ENCODE measurements at regions not wholly inside any gene's neighbourhood (a gene's known extent, or its start where the extent isn't known, plus 50 kb on each side); places are given as distances from the start of the nearest gene placed in this dataset.

- TF ChIP-seq NFIC (IDR thresholded peaks at IDR 0.05) (no peak), REST (IDR thresholded peaks at IDR 0.05; ENCODE audit: low read depth) (no peak), CEBPB (IDR thresholded peaks at IDR 0.05) (no peak), TEAD4 (IDR thresholded peaks at IDR 0.05) (no peak), ZBTB7A (IDR thresholded peaks at IDR 0.05; ENCODE audit: low read depth) (no peak), USF1 (IDR thresholded peaks at IDR 0.05) (no peak), EP300 (IDR thresholded peaks at IDR 0.05; ENCODE audit: borderline replicate concordance) (no peak), FOXM1 (IDR thresholded peaks at IDR 0.05; ENCODE audit: borderline replicate concordance, low read depth) (no peak), CREB1 (IDR thresholded peaks at IDR 0.05; ENCODE audit: low read depth) (no peak), TAF1 (IDR thresholded peaks at IDR 0.05; ENCODE audit: low read depth) (no peak), RAD21 (IDR thresholded peaks at IDR 0.05; ENCODE audit: low read depth) (no peak)
- TF ChIP-seq, protein P1, sequence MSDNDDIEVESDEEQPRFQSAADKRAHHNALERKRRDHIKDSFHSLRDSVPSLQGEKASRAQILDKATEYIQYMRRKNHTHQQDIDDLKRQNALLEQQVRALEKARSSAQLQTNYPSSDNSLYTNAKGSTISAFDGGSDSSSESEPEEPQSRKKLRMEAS (IDR thresholded peaks at IDR 0.05): no peak
Measured at GRCh38 chr2:184413671-184414229, 184.6 kb upstream of the ZNF804A start.

- TF ChIP-seq, protein P1 (IDR thresholded peaks at IDR 0.05): no peak
- TF ChIP-seq EGR1 (IDR thresholded peaks at IDR 0.05) (no peak), CREB1 (IDR thresholded peaks at IDR 0.05; ENCODE audit: low read depth) (no peak), ZBTB7A (IDR thresholded peaks at IDR 0.05; ENCODE audit: low read depth) (no peak)
Measured at GRCh38 chr2:184416146-184416913, 182.0 kb upstream of the ZNF804A start.

- no peak for TF ChIP-seq CEBPB (IDR thresholded peaks at IDR 0.05)
- no peak for TF ChIP-seq NFIC (IDR thresholded peaks at IDR 0.05)
- no peak for TF ChIP-seq YY1 (IDR thresholded peaks at IDR 0.05; ENCODE audit: low read depth)
- TF ChIP-seq TCF12 (IDR thresholded peaks at IDR 0.05; ENCODE audit: low read depth): no peak
- TF ChIP-seq ZBTB7A (IDR thresholded peaks at IDR 0.05; ENCODE audit: low read depth): no peak
- no peak for TF ChIP-seq EGR1 (IDR thresholded peaks at IDR 0.05)
- no peak for TF ChIP-seq TAF1 (IDR thresholded peaks at IDR 0.05; ENCODE audit: low read depth)
- no peak for TF ChIP-seq TEAD4 (IDR thresholded peaks at IDR 0.05)
- no peak for TF ChIP-seq EP300 (IDR thresholded peaks at IDR 0.05; ENCODE audit: borderline replicate concordance)
- TF ChIP-seq, protein P1 (IDR thresholded peaks at IDR 0.05): no peak
- no peak for TF ChIP-seq FOXM1 (IDR thresholded peaks at IDR 0.05; ENCODE audit: borderline replicate concordance, low read depth)
- no peak for TF ChIP-seq CREB1 (IDR thresholded peaks at IDR 0.05; ENCODE audit: low read depth)
- no peak for TF ChIP-seq USF1 (IDR thresholded peaks at IDR 0.05)
- TF ChIP-seq RAD21 (IDR thresholded peaks at IDR 0.05; ENCODE audit: low read depth): no peak
- TF ChIP-seq REST (IDR thresholded peaks at IDR 0.05; ENCODE audit: low read depth): no peak
Measured at GRCh38 chr2:184419744-184420143, 178.6 kb upstream of the ZNF804A start.

DNA sequence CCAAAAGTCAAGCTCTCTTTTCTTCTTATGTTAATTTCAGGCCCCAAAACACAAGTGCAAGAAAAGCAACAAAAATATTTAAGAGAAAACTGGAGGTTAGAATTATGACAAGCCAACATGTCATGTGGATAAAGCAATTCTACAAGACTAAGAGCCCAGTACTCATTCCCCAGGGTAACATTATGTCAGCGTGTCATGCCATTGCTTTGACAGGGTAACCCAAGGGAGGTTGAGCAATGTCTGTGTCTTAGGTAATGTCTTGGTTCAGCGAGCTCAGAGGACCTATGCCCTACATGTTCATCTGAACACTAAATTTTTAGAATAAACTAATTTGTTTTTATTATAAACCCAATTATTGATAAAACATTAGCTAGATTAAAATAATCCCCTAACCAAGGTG lies 173.2 kb upstream of the ZNF804A start:
- no peak for TF ChIP-seq CREB1 (IDR thresholded peaks at IDR 0.05; ENCODE audit: low read depth)

GRCh38 chr2:184444217-184444616 lies 154.1 kb upstream of the ZNF804A start:
- TF ChIP-seq USF1 (IDR thresholded peaks at IDR 0.05): no peak
- TF ChIP-seq, protein P1 (IDR thresholded peaks at IDR 0.05): no peak
- no peak for TF ChIP-seq NFIC (IDR thresholded peaks at IDR 0.05)
- TF ChIP-seq REST (IDR thresholded peaks at IDR 0.05; ENCODE audit: low read depth): no peak
- no peak for TF ChIP-seq FOXM1 (IDR thresholded peaks at IDR 0.05; ENCODE audit: borderline replicate concordance, low read depth)
- no peak for TF ChIP-seq EGR1 (IDR thresholded peaks at IDR 0.05)
- TF ChIP-seq CEBPB (IDR thresholded peaks at IDR 0.05): no peak
